Sigmoid colon (tissue), 6 donors: ENCODE measurements at regions not wholly inside any gene's neighbourhood (a gene's known extent, or its start where the extent isn't known, plus 50 kb on each side); places are given as distances from the start of the nearest gene placed in this dataset.

Experiments used
- DNase-seq: peaks from one replicate; pipeline ENCODE4 v3.0.0-alpha.2; 2019
- H3K27ac ChIP-seq, 4 donors: fragments of 200-600 bp; sonication (generic); one replicate each; pipeline ENCODE4 v1.5.1; 2016 to 2019; ENCODE audit warnings: mild to moderate bottlenecking in 1 of 4
- H3K27me3 ChIP-seq, 3 donors: fragments of 200-600 bp; sonication (generic); one replicate each; pipeline ENCODE4 v1.5.1; 2019; ENCODE audit warnings: mild to moderate bottlenecking in 1 of 3
- H3K36me3 ChIP-seq, 4 donors: fragments of 200-600 bp; sonication (generic); one replicate each; pipeline ENCODE4 v1.5.1; 2016 to 2019
- H3K4me1 ChIP-seq, 4 donors: fragments of 200-600 bp; sonication (generic); one replicate each; pipeline ENCODE4 v1.5.1; 2017 to 2019
- H3K4me3 ChIP-seq, 4 donors: fragments of 200-600 bp; sonication (generic); one replicate each; pipeline ENCODE4 v1.5.1; 2017 to 2019; ENCODE audit warnings: mild to moderate bottlenecking in 2 of 4, moderate library complexity in 1 of 4
- H3K9me3 ChIP-seq, 4 donors: fragments of 200-600 bp in 3 of 4; sonication (generic) in 3 of 4; one replicate each; pipeline versions ENCODE4 v1.5.1 to v1.6.1; 2013 to 2019
- CTCF ChIP-seq, 4 experiments: fragments of 450-650 bp in 3 of 4; fragments of 200-600 bp in 1 of 4; IDR thresholded peaks; one replicate each; pipeline ENCODE4 v1.5.1; 2016 to 2019; ENCODE audit warnings: antibody characterized with exemption in 4 of 4, mild to moderate bottlenecking in 3 of 4, moderate library complexity in 2 of 4
- EP300 ChIP-seq, 4 donors: sonication (generic); formaldehyde crosslinking; IDR thresholded peaks; one replicate each; pipeline ENCODE4 v1.6.1; 2017; ENCODE audit warnings: antibody characterized with exemption in 4 of 4
- POLR2A ChIP-seq, 2 donors: fragments of 450-650 bp; IDR thresholded peaks; one replicate each; pipeline ENCODE4 v1.6.1; 2016; ENCODE audit warnings: antibody characterized with exemption in 2 of 2, mild to moderate bottlenecking in 2 of 2, moderate library complexity in 2 of 2
- POLR2AphosphoS5 ChIP-seq, 4 donors: sonication (generic); formaldehyde crosslinking; IDR thresholded peaks; one replicate each; pipeline ENCODE4 v1.6.1; 2017; ENCODE audit warnings: antibody characterized with exemption in 4 of 4
- WGBS, 2 donors: extraction: QIAGEN DNeasy Blood & Tissue Kit; methylation state at CpG; one replicate each; pipeline ENCODE4 v1.1.7; 2013; 5-methylcytosine and 5-hydroxymethylcytosine counted together
- intact Hi-C: fragments of 100-400 bp; cut with DNase I; formaldehyde crosslinking; loops from one replicate; pipeline ENCODE4 v1.15.1; 2023
- donor health status: healthy with polysubstance abuse.
- donor health status: healthy.

GRCh38 chr7:15831606-15832005, 145.1 kb upstream of the MEOX2 start:
- Histone ChIP-seq H3K4me1 (peaks cover 0 to 3% (median 1%) of the 10 kb centered on the region in 4 donors), H3K9me3 (no peaks in the 10 kb centered on the region), H3K4me3 (no peak overlapping the region), H3K27ac (no peak overlapping the region), H3K27me3 (no peaks in the 10 kb centered on the region), H3K36me3 (no peaks in the 10 kb centered on the region)
- no peak for DNase-seq
- TF ChIP-seq EP300 (IDR thresholded peaks at IDR 0.05) (no peak), CTCF (IDR thresholded peaks at IDR 0.05) (no peak), POLR2AphosphoS5 (IDR thresholded peaks at IDR 0.05) (no peak), POLR2A (IDR thresholded peaks at IDR 0.05) (no peak)
- WGBS, 2 donors, result 79 to 90% methylated on average over 3 of the region's 3 CpGs
- intact Hi-C loops, result no loop called here

GRCh38 chr7:15829691-15830090, 143.2 kb upstream of the MEOX2 start:
- intact Hi-C loops, result no loop called here
- no peaks in the 10 kb centered on the region for H3K9me3 ChIP-seq

GRCh38 chr7:15828881-15829280, 142.4 kb upstream of the MEOX2 start:
- H3K27ac ChIP-seq, result no peak overlapping the region
- no peak for DNase-seq
- H3K36me3 ChIP-seq, result no peaks in the 10 kb centered on the region
- intact Hi-C loops, result no loop called here
- WGBS, 2 donors, result 94 to 95% methylated on average over 3 of the region's 3 CpGs
- no peaks in the 10 kb centered on the region for H3K9me3 ChIP-seq
- TF ChIP-seq POLR2AphosphoS5 (IDR thresholded peaks at IDR 0.05), result no peak
- H3K27me3 ChIP-seq, result no peaks in the 10 kb centered on the region
- no peak overlapping the region for H3K4me3 ChIP-seq
- H3K4me1 ChIP-seq, result peaks cover 0 to 3% (median 1%) of the 10 kb centered on the region in 4 donors

More at GRCh38 chr7:15829691-15830090, 143.2 kb upstream of the MEOX2 start:
- no peaks in the 10 kb centered on the region for H3K36me3 ChIP-seq
- 85 to 88% methylated on average over 3 of the region's 3 CpGs for WGBS, 2 donors
- H3K4me3 ChIP-seq, result no peak overlapping the region
- no peaks in the 10 kb centered on the region for H3K27me3 ChIP-seq
- peak; percentile 78 for DNase-seq
- H3K27ac ChIP-seq, result no peak overlapping the region
- TF ChIP-seq CTCF (IDR thresholded peaks at IDR 0.05) (no peak), POLR2AphosphoS5 (IDR thresholded peaks at IDR 0.05) (peak in 2 of 4 donors; percentile 39 to 53)
- peaks cover 0 to 3% (median 1%) of the 10 kb centered on the region in 4 donors for H3K4me1 ChIP-seq

- WGBS, 2 donors, result 77 to 81% methylated on average over 4 of the region's 4 CpGs
- Histone ChIP-seq H3K36me3 (no peaks in the 10 kb centered on the region), H3K27ac (no peak overlapping the region), H3K9me3 (no peaks in the 10 kb centered on the region), H3K27me3 (no peaks in the 10 kb centered on the region), H3K4me3 (no peak overlapping the region), H3K4me1 (peaks cover 0 to 6% (median 2%) of the 10 kb centered on the region in 4 donors)
- TF ChIP-seq POLR2A (IDR thresholded peaks at IDR 0.05), result no peak
- TF ChIP-seq CTCF (IDR thresholded peaks at IDR 0.05), result no peak
- TF ChIP-seq POLR2AphosphoS5 (IDR thresholded peaks at IDR 0.05), result peak in 2 of 4 donors; percentile 8 to 32
- TF ChIP-seq EP300 (IDR thresholded peaks at IDR 0.05), result no peak
- intact Hi-C loops, result no loop called here
- DNase-seq, result no peak
These were observed 135.3 kb upstream of the MEOX2 start for GRCh38 chr7:15821484-15822427.

- intact Hi-C loops, result no loop called here
- TF ChIP-seq POLR2AphosphoS5 (IDR thresholded peaks at IDR 0.05), result no peak
- no peak for TF ChIP-seq POLR2A (IDR thresholded peaks at IDR 0.05)
- no peak for TF ChIP-seq EP300 (IDR thresholded peaks at IDR 0.05)
- TF ChIP-seq CTCF (IDR thresholded peaks at IDR 0.05), result no peak
These were observed 133.8 kb upstream of the MEOX2 start for GRCh38 chr7:15820319-15820718.

More at GRCh38 chr7:15820319-15820718, 133.8 kb upstream of the MEOX2 start:
- peaks cover 0 to 6% (median 2%) of the 10 kb centered on the region in 4 donors for H3K4me1 ChIP-seq
- H3K4me3 ChIP-seq, result no peak overlapping the region
- no peaks in the 10 kb centered on the region for H3K9me3 ChIP-seq
- H3K27ac ChIP-seq, result no peak overlapping the region
- H3K27me3 ChIP-seq, result no peaks in the 10 kb centered on the region
- WGBS, 2 donors, result 55 to 79% methylated on average over 4 of the region's 4 CpGs
- no peak for DNase-seq
- H3K36me3 ChIP-seq, result no peaks in the 10 kb centered on the region
